PC-3 (cell line): ENCODE measurements at regions not wholly inside any gene's neighbourhood (a gene's known extent, or its start where the extent isn't known, plus 50 kb on each side); places are given as distances from the start of the nearest gene placed in this dataset.

ENCODE experiments used
- ATAC-seq: fragments of 200-7000 bp; cut with Tn5 transposase; 2 replicates; pipeline ENCODE4 v1.9.1; 2020; ENCODE audit warnings: mild to moderate bottlenecking, moderate library complexity
- BruUV-seq: library from RNA; stranded (reverse); fragments of 400-500 nt; replicated peaks from 2 replicates; lab custom pipeline; 2021; lab: Mats Ljungman, UMichigan
- CTCF ChIA-PET: fragments of 300-600 bp; sonication (Branson Sonifier 250); formaldehyde crosslinking; loops from one replicate; lab custom pipeline; 2022; ENCODE audit warnings: antibody characterized with exemption; lab: Charles Lee
- POLR2A ChIA-PET: fragments of 300-600 bp; sonication (Branson Sonifier 250); formaldehyde crosslinking; loops from one replicate; lab custom pipeline; 2022; ENCODE audit warnings: antibody characterized with exemption; ENCODE audit not compliant: unreplicated experiment; lab: Charles Lee
- DNase-seq: peaks from one replicate; pipeline ENCODE4 v3.0.0-alpha.2; 2015
- H2AFZ ChIP-seq: fragments of 300-600 bp; sonication (generic); 2 replicates; pipeline ENCODE4 v1.6.0; 2016; ENCODE audit warnings: antibody characterized with exemption, low read length
- H3F3A ChIP-seq: fragments of 300-600 bp; sonication (generic); one replicate; pipeline ENCODE4 v1.6.0; 2017; ENCODE audit warnings: antibody characterized with exemption, low read length, control low read depth, mild to moderate bottlenecking; ENCODE audit not compliant: unreplicated experiment
- H3K27ac ChIP-seq: fragments of 300-600 bp; sonication (generic); 2 replicates; pipeline ENCODE4 v1.5.1; 2016; ENCODE audit warnings: mild to moderate bottlenecking, low read length
- H3K27me3 ChIP-seq: fragments of 300-600 bp; sonication (generic); 2 replicates; pipeline ENCODE4 v1.6.1; 2016; ENCODE audit warnings: low read length, mixed read lengths
- H3K36me3 ChIP-seq: fragments of 300-600 bp; sonication (generic); 2 replicates; pipeline ENCODE4 v1.6.1; 2016; ENCODE audit warnings: low read depth, mixed run types, low read length, mixed read lengths
- H3K4me1 ChIP-seq: fragments of 300-600 bp; sonication (generic); 2 replicates; pipeline ENCODE4 v1.5.1; 2016; ENCODE audit warnings: low read length; ENCODE audit not compliant: insufficient read depth
- H3K4me2 ChIP-seq: fragments of 300-600 bp; sonication (generic); 2 replicates; pipeline ENCODE4 v1.6.0; 2016; ENCODE audit warnings: low read length
- H3K4me3 ChIP-seq: fragments of 300-600 bp; sonication (generic); 2 replicates; pipeline ENCODE4 v1.5.1; 2016; ENCODE audit warnings: mild to moderate bottlenecking, low read length, mixed read lengths
- H3K79me2 ChIP-seq: fragments of 300-600 bp; sonication (generic); 2 replicates; pipeline ENCODE4 v1.6.1; 2017; ENCODE audit warnings: low read length, mixed read lengths
- H3K9ac ChIP-seq: fragments of 300-600 bp; sonication (generic); 2 replicates; pipeline ENCODE4 v1.6.0; 2016; ENCODE audit warnings: mild to moderate bottlenecking, low read length
- H3K9me2 ChIP-seq: fragments of 300-600 bp; sonication (generic); replicated peaks from 2 replicates; pipeline ENCODE4 v1.6.1; 2016; ENCODE audit warnings: mixed run types, low read length, mixed read lengths
- H3K9me3 ChIP-seq: fragments of 300-600 bp; sonication (generic); 2 replicates; pipeline ENCODE4 v1.6.1; 2016; ENCODE audit warnings: low read length, mixed read lengths
- H4K20me1 ChIP-seq: fragments of 300-600 bp; sonication (generic); 2 replicates; pipeline ENCODE4 v1.6.1; 2016; ENCODE audit warnings: low read length, mixed read lengths
- EZH2 ChIP-seq: fragments of 300-600 bp; sonication (generic); IDR thresholded peaks from one replicate; pipeline ENCODE4 v1.6.1; 2017; ENCODE audit warnings: antibody characterized with exemption, mild to moderate bottlenecking, low read length; ENCODE audit not compliant: unreplicated experiment
- EZH2phosphoT487 ChIP-seq: fragments of 300-600 bp; sonication (generic); IDR thresholded peaks from 2 replicates; pipeline ENCODE4 v1.6.1; 2018; ENCODE audit warnings: mild to moderate bottlenecking, antibody characterized with exemption, low read length, borderline replicate concordance
- intact Hi-C: fragments of 100-400 bp; cut with micrococcal nuclease; formaldehyde crosslinking; loops from 2 replicates; pipeline ENCODE4 v1.9.0; 2023
- TF ChIP-seq, protein P1 (sequence below): fragments of 300-600 bp; sonication (generic); conservative IDR thresholded peaks from 2 replicates; pipeline ENCODE4 v1.5.1; 2017; ENCODE audit warnings: antibody characterized with exemption, low read depth, mild to moderate bottlenecking, low read length

DNA sequence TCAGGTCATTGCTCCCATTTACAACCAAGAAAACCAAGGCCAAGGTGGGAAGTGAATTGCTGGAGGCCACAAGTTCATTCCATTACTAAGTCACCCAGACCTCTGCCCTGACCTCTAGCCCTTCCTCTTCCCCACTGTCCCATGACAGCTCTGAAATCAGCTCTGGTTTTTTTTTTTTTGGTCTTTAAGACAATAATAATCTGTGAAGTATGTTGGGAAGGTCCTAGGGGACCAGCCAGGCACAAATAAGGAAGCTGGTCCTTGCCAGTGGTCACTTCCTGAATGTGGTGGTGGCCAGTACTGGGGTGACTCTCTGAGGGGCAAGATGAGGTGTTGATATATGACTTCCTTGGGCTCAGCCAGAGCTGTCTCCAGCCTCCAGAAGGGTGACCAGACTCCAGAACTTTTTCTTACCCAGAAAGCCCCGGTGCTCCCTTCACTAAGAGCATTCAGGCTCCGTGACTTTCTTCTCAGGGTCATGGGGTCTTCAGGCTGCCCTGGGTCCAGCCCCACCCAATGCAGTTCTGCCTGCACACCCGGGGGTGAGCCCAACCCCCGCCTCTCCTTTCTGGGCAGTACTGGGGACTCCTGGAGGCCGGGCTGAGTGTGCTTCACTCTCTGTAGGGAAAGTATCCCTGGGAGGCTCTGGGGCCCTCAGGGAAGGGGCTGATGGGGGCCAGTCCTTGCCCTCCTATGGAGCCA is 159.6 kb downstream of the PTPRU start:
- Histone ChIP-seq H3K27ac (no peak overlapping the region), H2AFZ (no peak overlapping the region), H3K9ac (no peak overlapping the region), H3K27me3 (no peaks in the 10 kb centered on the region), H3K4me2 (no peak overlapping the region), H3K79me2 (no peaks in the 10 kb centered on the region), H3K36me3 (no peaks in the 10 kb centered on the region), H4K20me1 (no peaks in the 10 kb centered on the region), H3K4me1 (no peaks in the 10 kb centered on the region), H3K4me3 (no peak overlapping the region), H3K9me3 (no peaks in the 10 kb centered on the region), H3F3A (no peaks in the 10 kb centered on the region), H3K9me2 (no peaks in the 10 kb centered on the region)
- ATAC-seq (no peak), DNase-seq (no peak)
- TF ChIP-seq, protein P1, sequence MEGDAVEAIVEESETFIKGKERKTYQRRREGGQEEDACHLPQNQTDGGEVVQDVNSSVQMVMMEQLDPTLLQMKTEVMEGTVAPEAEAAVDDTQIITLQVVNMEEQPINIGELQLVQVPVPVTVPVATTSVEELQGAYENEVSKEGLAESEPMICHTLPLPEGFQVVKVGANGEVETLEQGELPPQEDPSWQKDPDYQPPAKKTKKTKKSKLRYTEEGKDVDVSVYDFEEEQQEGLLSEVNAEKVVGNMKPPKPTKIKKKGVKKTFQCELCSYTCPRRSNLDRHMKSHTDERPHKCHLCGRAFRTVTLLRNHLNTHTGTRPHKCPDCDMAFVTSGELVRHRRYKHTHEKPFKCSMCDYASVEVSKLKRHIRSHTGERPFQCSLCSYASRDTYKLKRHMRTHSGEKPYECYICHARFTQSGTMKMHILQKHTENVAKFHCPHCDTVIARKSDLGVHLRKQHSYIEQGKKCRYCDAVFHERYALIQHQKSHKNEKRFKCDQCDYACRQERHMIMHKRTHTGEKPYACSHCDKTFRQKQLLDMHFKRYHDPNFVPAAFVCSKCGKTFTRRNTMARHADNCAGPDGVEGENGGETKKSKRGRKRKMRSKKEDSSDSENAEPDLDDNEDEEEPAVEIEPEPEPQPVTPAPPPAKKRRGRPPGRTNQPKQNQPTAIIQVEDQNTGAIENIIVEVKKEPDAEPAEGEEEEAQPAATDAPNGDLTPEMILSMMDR = no peak
- TF ChIP-seq EZH2 = no peak
- TF ChIP-seq EZH2phosphoT487 = no peak
- intact Hi-C loops = loop anchor here (1.0 kb wide), 1 partner anchor 151 kb away; no protein-coding TSS in a partner anchor
- no TSS peak for BruUV-seq
- ChIA-PET POLR2A (no interaction called here), CTCF (interaction anchor here (0.6 to 1.0 kb wide), 3 partner anchors 16 to 1457 kb away, joined by 3 read pairs; no protein-coding TSS in a partner anchor)

DNA sequence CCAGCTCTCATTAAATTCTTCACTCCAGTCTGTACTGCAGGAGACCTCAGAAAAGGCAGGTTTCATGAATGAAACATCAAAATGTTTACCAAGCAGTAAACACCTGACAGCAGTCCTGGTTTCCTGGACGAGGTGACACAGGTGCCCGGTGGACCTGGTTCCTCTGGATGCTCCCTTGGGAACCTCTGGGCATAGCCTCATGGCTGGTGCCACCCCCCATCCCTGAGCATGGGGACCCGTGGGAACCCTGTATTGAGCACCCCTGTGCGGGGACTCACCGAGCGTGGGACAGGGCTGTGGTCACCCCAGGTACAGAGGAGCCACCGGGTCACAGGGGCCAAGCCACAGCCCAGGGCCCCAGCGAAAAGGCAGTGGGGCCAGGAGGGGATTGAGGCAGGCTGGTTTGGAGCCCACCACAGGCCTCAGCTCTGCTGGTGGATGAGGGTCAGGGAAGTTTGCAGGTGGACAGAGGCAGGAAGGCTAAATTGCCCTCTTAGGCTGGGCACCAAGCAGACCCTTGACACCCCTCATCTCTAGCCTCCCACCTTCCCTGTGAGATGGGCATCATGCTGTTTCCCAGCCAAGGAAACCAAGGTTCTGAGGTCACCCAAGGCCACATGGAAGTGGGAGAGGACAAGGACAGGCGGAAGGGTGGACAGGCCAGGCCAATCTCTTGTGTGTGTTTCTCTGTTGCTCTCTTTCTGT is 158.4 kb downstream of the PTPRU start:
- no peak overlapping the region for H3K4me2 ChIP-seq
- no peak for DNase-seq
- CTCF ChIA-PET = no interaction called here

DNA sequence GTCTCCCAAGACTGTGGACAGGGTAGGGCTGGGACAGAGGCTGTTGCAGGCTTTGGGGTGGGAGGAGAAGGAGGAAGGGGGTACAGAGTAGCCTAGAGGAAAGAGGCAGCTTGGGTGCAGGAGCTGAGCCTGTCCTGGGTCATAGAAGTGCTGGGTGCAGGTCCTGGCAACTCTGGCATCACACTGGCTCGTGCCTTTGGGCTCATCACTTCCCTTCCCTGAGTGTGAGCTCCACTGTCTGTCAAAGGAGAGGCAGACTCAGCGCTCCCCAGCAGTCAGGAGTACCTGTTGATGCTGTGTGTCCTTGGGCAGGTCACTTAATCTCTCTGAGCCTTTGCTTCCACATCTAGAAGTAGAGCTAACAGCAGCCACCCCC is 157.1 kb downstream of the PTPRU start:
- no peaks in the 10 kb centered on the region for H3K9me3 ChIP-seq
- CTCF ChIA-PET = no interaction called here
- H3K9me2 ChIP-seq = no peaks in the 10 kb centered on the region

More for the DNA sequence above, 158.4 kb downstream of the PTPRU start:
- H3K9me3 ChIP-seq = no peaks in the 10 kb centered on the region
- POLR2A ChIA-PET = no interaction called here
- no peak overlapping the region for H2AFZ ChIP-seq
- no peak for TF ChIP-seq EZH2phosphoT487
- H3K79me2 ChIP-seq = no peaks in the 10 kb centered on the region
- no peak overlapping the region for H3K9ac ChIP-seq
- H3K36me3 ChIP-seq = no peaks in the 10 kb centered on the region
- H3K9me2 ChIP-seq = no peaks in the 10 kb centered on the region
- intact Hi-C loops = no loop called here
- ATAC-seq = no peak
- no peaks in the 10 kb centered on the region for H4K20me1 ChIP-seq
- H3K4me1 ChIP-seq = no peaks in the 10 kb centered on the region
- no peaks in the 10 kb centered on the region for H3F3A ChIP-seq
- no TSS peak for BruUV-seq
- no peaks in the 10 kb centered on the region for H3K27me3 ChIP-seq
- H3K4me3 ChIP-seq = no peak overlapping the region
- no peak overlapping the region for H3K27ac ChIP-seq

More for the DNA sequence above, 157.1 kb downstream of the PTPRU start:
- Histone ChIP-seq H3K4me3 (no peak overlapping the region), H3K4me2 (no peak overlapping the region), H3K27ac (no peak overlapping the region), H3K9ac (no peak overlapping the region), H4K20me1 (no peaks in the 10 kb centered on the region), H3K4me1 (no peaks in the 10 kb centered on the region), H3F3A (no peaks in the 10 kb centered on the region), H3K79me2 (no peaks in the 10 kb centered on the region), H2AFZ (no peak overlapping the region), H3K36me3 (no peaks in the 10 kb centered on the region), H3K27me3 (no peaks in the 10 kb centered on the region)
- no TSS peak for BruUV-seq
- DNase-seq (no peak), ATAC-seq (no peak)
- POLR2A ChIA-PET = no interaction called here
- TF ChIP-seq, protein P1 = no peak
- TF ChIP-seq EZH2 (no peak), EZH2phosphoT487 (no peak)
- intact Hi-C loops = no loop called here
